IPS DF 6.9 (cell line): ENCODE measurements at regions not wholly inside any gene's neighbourhood (a gene's known extent, or its start where the extent isn't known, plus 50 kb on each side); places are given as distances from the start of the nearest gene placed in this dataset.

Experiments used
- DNase-seq: peaks from one replicate; pipeline ENCODE4 v3.0.0-alpha.2; 2013; ENCODE audit warnings: low read depth, low spot score
- H3K27ac ChIP-seq: one replicate; pipeline ENCODE4 v1.5.1; 2013; ENCODE audit warnings: low read length, control low read depth
- H3K27me3 ChIP-seq: 2 replicates; pipeline ENCODE4 v1.6.1; 2013; ENCODE audit warnings: mild to moderate bottlenecking, low read length; ENCODE audit not compliant: control insufficient read depth, insufficient read depth
- H3K36me3 ChIP-seq: 2 replicates; pipeline ENCODE4 v1.6.1; 2013; ENCODE audit warnings: low read length; ENCODE audit not compliant: control insufficient read depth, insufficient read depth
- H3K4me1 ChIP-seq: 2 replicates; pipeline ENCODE4 v1.6.1; 2013; ENCODE audit warnings: low read length; ENCODE audit not compliant: control insufficient read depth, insufficient read depth
- H3K4me3 ChIP-seq: 2 replicates; pipeline ENCODE4 v1.5.1; 2013; ENCODE audit warnings: mild to moderate bottlenecking, low read length
- H3K9me3 ChIP-seq: 2 replicates; pipeline ENCODE4 v1.6.1; 2013; ENCODE audit warnings: low read length, inconsistent platforms; ENCODE audit not compliant: control insufficient read depth, insufficient read depth
- WGBS: extraction: QIAGEN DNeasy Blood & Tissue Kit; methylation state at CpG from one replicate; pipeline ENCODE4 v1.1.7; 2013; ENCODE audit warnings: mixed read lengths, missing lambda C conversion rate; ENCODE audit not compliant: insufficient read length, insufficient coverage; 5-methylcytosine and 5-hydroxymethylcytosine counted together

- Histone ChIP-seq H3K9me3 (no peaks in the 10 kb centered on the region), H3K36me3 (no peaks in the 10 kb centered on the region), H3K4me1 (no peaks in the 10 kb centered on the region; the same call in 1 of the 2 replicates), H3K27me3 (no peaks in the 10 kb centered on the region), H3K4me3 (no peak overlapping the region), H3K27ac (no peak overlapping the region)
- no peak for DNase-seq
- no CpG with 5 or more reads among the region's 1 CpG for WGBS
Measured at GRCh38 chr9:16115994-16116393, 563.2 kb downstream of the CCDC171 start.

DNA sequence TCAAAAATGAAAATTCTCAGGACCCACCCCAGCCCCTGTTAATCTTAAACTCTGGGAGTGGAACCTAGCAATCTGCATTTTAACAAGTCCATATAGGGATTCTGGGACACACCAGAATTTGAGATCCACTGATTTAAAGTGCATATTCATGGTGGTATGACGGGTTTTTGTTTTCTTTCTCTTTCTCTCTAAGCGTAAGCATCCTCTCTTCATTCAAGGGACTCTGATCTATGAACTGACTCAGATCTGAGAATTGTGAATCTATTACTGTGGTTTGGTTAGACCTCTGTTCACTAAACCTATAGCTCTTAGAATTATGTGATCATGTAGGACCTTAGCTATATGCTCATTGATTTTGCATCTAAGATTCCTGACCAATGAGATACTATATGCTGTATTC lies 565.2 kb downstream of the CCDC171 start:
- H3K9me3 ChIP-seq, result no peaks in the 10 kb centered on the region
- DNase-seq, result no peak
- no peaks in the 10 kb centered on the region for H3K27me3 ChIP-seq
- no peaks in the 10 kb centered on the region for H3K36me3 ChIP-seq
- WGBS, result no CpG with 5 or more reads among the region's 2 CpGs
- no peaks in the 10 kb centered on the region; the same call in 1 of the 2 replicates for H3K4me1 ChIP-seq
- H3K4me3 ChIP-seq, result no peak overlapping the region
- H3K27ac ChIP-seq, result no peak overlapping the region

- no peak overlapping the region for H3K27ac ChIP-seq
- no peaks in the 10 kb centered on the region for H3K9me3 ChIP-seq
- H3K4me3 ChIP-seq, result no peak overlapping the region
- DNase-seq, result no peak
- H3K36me3 ChIP-seq, result no peaks in the 10 kb centered on the region
- no peaks in the 10 kb centered on the region; the same call in 1 of the 2 replicates for H3K4me1 ChIP-seq
- WGBS, result no CpG with 5 or more reads among the region's 7 CpGs
- no peaks in the 10 kb centered on the region for H3K27me3 ChIP-seq
Measured at GRCh38 chr9:16119261-16120230, 566.7 kb downstream of the CCDC171 start.

- no CpG with 5 or more reads among the region's 4 CpGs for WGBS
- Histone ChIP-seq H3K4me1 (no peaks in the 10 kb centered on the region; the same call in 1 of the 2 replicates), H3K27ac (no peak overlapping the region), H3K36me3 (no peaks in the 10 kb centered on the region), H3K4me3 (no peak overlapping the region), H3K9me3 (no peaks in the 10 kb centered on the region), H3K27me3 (no peaks in the 10 kb centered on the region)
- no peak for DNase-seq
Measured at GRCh38 chr9:16120231-16120641, 567.4 kb downstream of the CCDC171 start.

- H3K4me3 ChIP-seq, result no peak overlapping the region
- no peaks in the 10 kb centered on the region for H3K27me3 ChIP-seq
- no peaks in the 10 kb centered on the region for H3K36me3 ChIP-seq
- no peaks in the 10 kb centered on the region; the same call in 1 of the 2 replicates for H3K4me1 ChIP-seq
- WGBS, result no CpG with 5 or more reads among the region's 7 CpGs
- H3K27ac ChIP-seq, result no peak overlapping the region
- no peak for DNase-seq
- no peaks in the 10 kb centered on the region for H3K9me3 ChIP-seq
Measured at GRCh38 chr9:16120727-16121126, 567.9 kb downstream of the CCDC171 start.

DNA sequence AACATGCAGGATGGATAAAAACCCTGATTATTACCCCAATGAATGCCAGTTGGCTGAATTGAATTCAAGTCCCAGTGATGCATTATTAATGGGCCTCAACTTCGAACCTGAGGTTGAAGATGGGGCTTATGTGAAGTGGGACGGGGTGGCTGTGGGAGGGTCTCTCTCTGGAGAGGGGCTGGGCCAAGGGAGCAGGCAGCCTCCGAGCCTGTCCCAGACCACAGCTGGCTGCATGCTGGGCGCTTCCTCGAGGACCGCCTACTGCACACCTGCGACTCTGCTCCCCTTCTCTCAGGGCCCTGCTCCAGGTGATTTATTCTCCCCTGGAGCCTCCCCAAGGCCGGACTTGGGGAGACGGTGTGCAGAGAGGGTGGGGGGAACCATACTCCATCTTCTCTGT lies 568.3 kb downstream of the CCDC171 start:
- WGBS, result no CpG with 5 or more reads among the region's 9 CpGs
- Histone ChIP-seq H3K4me3 (no peak overlapping the region), H3K9me3 (no peaks in the 10 kb centered on the region), H3K36me3 (no peaks in the 10 kb centered on the region), H3K27me3 (no peaks in the 10 kb centered on the region), H3K27ac (no peak overlapping the region), H3K4me1 (no peaks in the 10 kb centered on the region; the same call in 1 of the 2 replicates)
- no peak for DNase-seq

DNA sequence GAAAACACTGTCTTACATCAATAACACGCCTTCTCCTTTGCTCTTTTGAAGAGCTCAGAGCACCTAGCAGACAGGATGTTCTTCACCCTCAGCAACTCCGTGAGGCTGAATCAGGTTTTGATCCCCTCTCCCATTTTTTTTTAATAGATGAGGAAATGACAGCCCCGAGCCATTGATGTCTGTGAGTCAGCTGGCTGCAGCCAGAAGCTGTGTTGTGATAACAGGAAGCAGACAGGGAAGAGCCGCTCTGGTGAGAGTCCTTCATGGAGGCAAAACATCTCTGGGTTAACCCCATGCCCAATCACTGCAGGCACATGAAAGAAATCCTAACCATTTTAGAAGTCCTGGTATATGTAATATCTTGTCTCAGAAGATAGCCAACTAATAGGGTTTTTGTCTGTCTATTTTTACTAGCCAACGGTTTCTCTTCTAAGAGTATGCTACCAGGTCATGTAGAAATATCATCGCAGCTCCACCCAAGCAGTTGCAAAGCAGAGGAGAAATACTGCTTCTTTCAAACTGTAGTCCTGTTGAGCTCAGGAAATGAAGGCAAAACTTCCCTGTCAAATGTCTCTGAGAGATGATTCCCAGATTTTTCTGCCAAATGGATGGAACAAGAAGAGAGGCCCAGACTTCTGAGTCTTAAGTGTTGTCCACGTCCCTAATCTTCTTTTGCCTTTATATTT lies 568.9 kb downstream of the CCDC171 start:
- DNase-seq, result no peak
- Histone ChIP-seq H3K4me3 (no peak overlapping the region), H3K9me3 (no peaks in the 10 kb centered on the region), H3K4me1 (no peaks in the 10 kb centered on the region; the same call in 1 of the 2 replicates), H3K36me3 (no peaks in the 10 kb centered on the region), H3K27me3 (no peaks in the 10 kb centered on the region), H3K27ac (no peak overlapping the region)
- WGBS, result no CpG with 5 or more reads among the region's 7 CpGs

- DNase-seq, result no peak
- WGBS, result no CpG with 5 or more reads among the region's 2 CpGs
- Histone ChIP-seq H3K4me3 (no peak overlapping the region), H3K4me1 (no peaks in the 10 kb centered on the region; the same call in 1 of the 2 replicates), H3K9me3 (no peaks in the 10 kb centered on the region), H3K36me3 (no peaks in the 10 kb centered on the region), H3K27me3 (no peaks in the 10 kb centered on the region), H3K27ac (no peak overlapping the region)
Measured at GRCh38 chr9:16125629-16126028, 572.8 kb downstream of the CCDC171 start.

DNA sequence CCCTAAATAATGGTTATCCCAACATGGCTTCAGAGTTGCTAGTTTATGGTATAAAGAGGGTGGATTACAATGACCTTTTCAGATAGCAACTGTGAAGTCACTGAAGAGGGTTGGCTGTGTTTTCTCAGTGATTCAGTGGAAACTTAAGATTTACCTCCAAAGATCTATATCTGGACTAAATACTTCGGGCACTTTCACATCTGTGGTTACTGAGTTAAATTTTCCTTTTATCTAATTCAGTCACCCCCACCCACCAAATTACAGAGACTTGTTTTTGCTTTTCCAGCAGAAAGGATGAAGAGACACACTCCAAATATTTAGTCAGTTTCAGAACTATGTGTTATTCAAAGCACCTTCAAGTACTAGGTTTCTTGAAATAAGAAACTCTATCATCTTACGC lies 573.2 kb downstream of the CCDC171 start:
- no CpG with 5 or more reads among the region's 2 CpGs for WGBS
- H3K9me3 ChIP-seq, result no peaks in the 10 kb centered on the region
- no peak overlapping the region for H3K27ac ChIP-seq
- H3K4me1 ChIP-seq, result no peaks in the 10 kb centered on the region
- no peaks in the 10 kb centered on the region for H3K27me3 ChIP-seq
- no peak for DNase-seq
- H3K4me3 ChIP-seq, result no peak overlapping the region
- H3K36me3 ChIP-seq, result no peaks in the 10 kb centered on the region

DNA sequence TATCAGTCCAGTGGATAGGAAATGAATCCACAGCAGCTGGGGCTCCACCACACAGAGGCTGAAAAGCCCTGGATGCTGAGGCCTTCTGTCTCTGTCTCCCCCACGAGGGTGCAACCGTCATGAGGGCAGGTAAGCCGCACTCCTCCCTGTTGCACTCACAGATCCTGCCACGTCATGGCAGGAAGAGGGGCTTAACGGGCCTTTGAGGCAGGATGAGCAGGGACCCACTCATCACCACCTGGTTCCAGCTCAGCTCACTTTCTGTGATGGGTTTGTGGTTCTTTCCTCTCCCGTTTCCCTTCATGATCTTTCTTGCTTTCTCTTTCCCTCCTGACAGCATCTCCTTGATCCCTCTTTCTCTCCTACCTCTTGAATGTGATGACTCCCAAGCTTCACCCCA lies 575.2 kb downstream of the CCDC171 start:
- Histone ChIP-seq H3K4me1 (no peaks in the 10 kb centered on the region), H3K27ac (no peak overlapping the region), H3K27me3 (no peaks in the 10 kb centered on the region), H3K9me3 (no peaks in the 10 kb centered on the region), H3K36me3 (no peaks in the 10 kb centered on the region), H3K4me3 (no peak overlapping the region)
- WGBS, result no CpG with 5 or more reads among the region's 6 CpGs
- no peak for DNase-seq
